ENCODE measurements at regions not wholly inside any gene's neighbourhood (a gene's known extent, or its start where the extent isn't known, plus 50 kb on each side); places are given as distances from the start of the nearest gene placed in this dataset.
"Not testable (repeated sequence)": the region's sequence is repeated elsewhere in the genome, so short reads cannot be mapped to it uniquely, and the experiment has no call there.

GRCh38 chr14:56351861-56352260 is 227.7 kb upstream of the TMEM260 start:
- no peak for DNase-seq

- DNase-seq = no peak
Observed at GRCh38 chr14:56352999-56353398, 226.6 kb upstream of the TMEM260 start.

DNA sequence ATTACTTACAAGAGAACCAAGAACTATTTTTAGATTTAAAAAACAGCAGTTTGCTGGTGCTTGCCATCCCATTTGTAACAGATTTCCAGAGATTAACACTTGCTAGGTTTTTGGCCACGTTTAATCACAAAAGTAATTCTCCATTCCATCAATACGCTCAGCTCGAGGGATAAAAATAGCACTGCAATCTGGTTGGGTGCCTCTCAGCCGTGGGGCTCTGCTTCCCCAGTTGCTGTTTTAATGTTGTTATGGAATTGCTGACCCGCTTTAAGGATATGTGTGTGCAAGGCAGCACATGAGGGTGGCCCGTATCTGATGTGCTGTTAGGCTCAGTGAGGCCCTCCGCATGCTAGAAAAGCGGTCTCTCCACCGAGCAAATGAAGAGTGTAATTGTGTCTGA is 222.2 kb upstream of the TMEM260 start:
- DNase-seq = no peak

DNA sequence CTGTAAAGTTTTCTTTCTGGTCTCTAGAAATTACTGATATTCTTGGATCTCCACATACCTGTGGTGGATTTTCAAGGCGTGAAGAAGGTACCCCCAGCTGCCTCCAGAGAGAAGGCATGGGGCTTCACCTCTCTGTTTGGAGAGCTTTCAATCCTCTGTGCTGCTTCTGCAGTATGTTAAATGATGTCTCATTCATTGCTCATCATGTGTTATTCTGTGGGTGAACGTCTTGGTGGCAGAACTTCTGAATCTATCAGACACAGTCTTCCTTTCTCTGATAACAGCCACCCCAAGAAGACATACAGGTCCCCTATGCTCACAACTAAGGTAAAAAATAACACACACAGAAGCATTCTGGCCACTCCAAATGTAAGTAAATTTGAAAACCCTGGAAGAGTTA is 221.3 kb upstream of the TMEM260 start:
- no peak for DNase-seq

GRCh38 chr14:56358851-56359614 is 220.6 kb upstream of the TMEM260 start:
- DNase-seq = no peak

DNA sequence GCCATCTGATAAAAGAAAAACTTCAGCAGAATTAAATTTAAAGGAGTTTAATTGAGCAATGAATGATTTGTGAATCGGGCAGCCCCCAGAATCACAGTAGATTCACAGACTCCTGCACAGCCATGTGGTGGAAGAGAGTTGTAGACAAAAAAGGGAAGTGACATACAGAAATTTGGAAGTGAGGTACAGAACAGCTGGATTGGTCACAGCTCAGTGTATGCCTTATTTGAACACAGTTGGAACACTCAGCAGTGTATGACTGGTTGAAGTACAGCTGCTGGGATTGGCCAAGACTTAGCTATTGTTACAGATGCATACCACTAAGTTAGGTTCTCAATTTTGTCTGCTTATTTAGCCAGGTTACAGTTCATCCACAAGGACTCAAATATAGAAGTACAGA is 213.9 kb upstream of the TMEM260 start:
- DNase-seq = not testable (repeated sequence)

GRCh38 chr14:56367416-56367815 is 212.2 kb upstream of the TMEM260 start:
- no peak for DNase-seq

DNA sequence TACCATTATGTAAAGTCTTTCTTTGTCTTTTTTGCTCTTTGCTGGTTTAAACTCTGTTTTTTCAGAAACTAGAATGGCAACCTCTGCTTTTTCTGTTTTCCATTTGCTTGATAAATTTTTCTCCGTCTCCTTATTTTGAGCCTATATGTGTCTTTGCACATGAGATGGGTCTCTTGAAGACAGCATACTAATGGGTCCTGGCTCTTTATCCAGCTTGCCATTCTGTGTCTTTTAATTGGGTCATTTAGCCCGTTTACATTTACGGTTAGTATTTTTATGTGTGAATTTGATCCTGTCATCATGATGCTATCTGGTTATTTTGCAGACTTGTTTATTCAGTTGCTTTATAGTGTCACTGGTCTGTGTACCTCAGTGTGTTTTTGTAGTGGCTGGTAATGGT is 207.9 kb upstream of the TMEM260 start:
- DNase-seq = no peak

DNA sequence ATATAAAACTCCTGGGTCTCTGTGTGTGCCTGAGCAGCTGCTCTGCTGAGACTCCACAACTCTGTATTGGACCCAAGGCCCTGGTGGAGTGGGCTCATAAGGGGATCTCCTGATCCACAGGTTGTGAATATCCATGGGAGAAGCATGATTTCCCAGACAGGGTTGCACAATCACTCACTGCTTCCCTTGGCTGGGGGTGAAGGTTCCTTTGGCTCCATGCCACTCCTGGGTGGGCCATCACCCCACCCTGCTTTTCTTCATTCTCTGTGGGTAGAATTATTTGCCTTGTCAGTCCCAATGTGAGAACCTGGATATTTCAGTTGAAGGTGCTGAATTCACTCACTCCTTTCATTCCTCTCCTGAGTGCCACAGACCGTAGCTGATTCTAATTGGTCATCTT is 205.2 kb upstream of the TMEM260 start:
- DNase-seq = no peak

- DNase-seq = no peak
Observed at GRCh38 chr14:56378046-56378445, 201.6 kb upstream of the TMEM260 start.

DNA sequence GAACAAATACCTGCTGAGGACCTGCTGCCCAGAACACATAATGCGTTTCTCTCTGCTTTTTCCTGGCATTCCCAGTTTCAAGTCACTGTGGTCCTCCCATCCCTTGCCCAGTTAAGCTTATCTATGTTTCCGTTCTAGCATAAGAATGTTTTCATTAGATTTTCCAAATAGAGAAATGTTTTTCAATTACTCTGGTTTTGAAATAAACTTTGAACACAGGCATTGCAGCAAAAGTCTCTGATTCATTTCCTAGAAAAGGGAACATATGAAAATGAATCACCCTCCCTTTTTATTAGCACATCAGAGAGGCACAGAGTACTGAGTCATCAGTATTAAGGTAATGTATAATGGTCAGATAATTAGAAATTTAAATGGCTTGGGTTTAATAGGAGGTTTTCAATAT is 201.1 kb upstream of the TMEM260 start:
- DNase-seq = no peak

- no peak for DNase-seq
Observed at GRCh38 chr14:56379956-56380355, 199.6 kb upstream of the TMEM260 start.

- no peak for DNase-seq
Observed at GRCh38 chr14:56386024-56386423, 193.6 kb upstream of the TMEM260 start.

DNA sequence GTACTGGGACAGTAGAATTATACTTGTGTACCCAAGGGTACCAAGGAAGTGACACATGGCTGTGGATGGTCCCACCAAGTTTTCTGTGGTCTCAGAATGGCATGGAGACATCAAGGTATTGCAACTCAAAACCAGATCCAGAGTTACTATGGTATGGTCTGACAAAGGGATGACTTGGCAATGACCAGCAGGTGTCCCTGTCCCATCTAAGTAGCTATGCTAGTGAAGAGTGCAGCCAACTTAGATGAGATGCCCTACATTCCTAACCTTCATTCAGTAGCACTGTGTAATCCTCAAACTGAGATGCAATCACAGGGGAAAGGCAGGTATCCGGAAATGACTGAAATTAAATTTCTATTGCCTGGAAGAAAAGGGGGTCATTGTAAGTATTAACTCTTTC is 188.7 kb upstream of the TMEM260 start:
- no peak for DNase-seq

- no peak for DNase-seq
Observed at GRCh38 chr14:56394826-56395530, 184.6 kb upstream of the TMEM260 start.

DNA sequence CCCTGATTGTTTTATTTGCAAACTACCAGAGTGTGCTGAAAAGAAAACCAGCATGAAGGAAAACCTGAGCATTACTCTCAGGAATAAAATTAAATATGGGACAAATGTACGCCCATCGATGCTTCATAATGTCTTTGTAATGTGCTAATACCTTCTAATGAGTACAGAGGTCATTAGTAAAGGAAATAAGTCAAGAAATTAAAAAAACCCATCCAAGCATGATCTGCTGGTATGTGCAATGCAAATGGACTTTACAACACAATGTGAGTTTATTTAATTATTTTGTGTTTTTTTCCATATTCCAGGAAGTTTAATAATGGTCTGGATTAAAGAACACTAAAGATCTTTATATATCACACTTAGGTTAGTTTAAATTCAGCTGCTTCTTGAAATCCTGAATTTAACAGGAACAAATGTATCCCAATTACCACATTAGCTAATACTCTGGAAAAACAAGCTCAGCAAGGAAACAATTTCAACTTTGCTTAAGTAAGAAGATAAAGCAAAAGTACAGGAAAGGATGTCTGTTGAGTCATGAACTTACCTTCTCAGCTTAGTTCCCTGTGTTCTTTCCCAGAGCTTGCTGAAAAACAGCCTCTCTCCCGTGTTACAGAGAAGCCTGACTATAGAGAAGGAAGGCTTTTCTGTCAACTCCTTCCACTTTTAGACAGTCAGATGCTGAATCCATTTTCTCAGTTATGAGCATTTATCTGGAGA is 179.3 kb upstream of the TMEM260 start:
- no peak for DNase-seq

DNA sequence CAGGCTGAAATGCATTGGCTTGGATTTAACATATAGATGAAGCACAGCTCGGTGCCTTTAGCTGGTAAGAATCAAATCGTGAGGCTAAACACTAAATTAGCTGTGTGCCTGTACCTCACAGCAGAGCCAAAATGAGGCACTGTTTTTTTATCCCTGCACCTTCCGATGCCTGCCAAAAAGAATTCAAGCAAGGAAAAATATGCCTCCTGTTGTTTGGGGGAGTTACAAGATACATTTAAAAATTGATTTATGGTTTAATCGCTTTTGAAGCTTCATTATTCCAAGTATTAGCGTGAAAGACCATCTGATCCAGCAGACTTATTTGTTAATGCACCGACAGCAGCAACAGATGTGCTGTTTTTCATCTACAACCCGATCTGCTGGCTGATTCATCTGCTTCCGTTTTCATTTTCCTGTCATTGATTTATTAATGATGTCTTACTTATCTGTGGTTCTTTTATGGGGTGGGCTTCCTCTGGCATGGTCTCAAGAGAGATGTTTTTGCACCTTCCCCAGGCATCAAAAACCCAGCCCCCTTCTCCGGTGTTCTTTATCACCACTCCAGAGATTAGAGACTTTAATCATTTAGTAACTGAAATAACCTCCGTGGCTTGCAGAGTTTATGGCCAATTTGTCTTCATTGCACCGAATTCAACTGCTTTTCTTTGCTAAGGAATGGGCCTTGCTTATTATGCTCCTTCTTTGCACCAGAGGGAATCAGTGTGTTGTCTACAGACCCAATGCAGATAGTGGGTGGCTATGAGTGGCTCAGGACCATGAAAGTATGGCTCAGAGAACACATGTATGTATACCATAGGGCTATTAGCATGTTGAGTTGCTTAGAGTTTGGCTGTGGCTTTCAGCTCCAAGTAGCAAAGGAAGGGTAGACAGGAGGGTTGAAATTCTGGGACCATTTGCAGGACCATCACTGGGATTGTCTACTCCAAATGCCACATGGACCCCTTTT is 166.8 kb upstream of the TMEM260 start:
- DNase-seq = no peak

DNA sequence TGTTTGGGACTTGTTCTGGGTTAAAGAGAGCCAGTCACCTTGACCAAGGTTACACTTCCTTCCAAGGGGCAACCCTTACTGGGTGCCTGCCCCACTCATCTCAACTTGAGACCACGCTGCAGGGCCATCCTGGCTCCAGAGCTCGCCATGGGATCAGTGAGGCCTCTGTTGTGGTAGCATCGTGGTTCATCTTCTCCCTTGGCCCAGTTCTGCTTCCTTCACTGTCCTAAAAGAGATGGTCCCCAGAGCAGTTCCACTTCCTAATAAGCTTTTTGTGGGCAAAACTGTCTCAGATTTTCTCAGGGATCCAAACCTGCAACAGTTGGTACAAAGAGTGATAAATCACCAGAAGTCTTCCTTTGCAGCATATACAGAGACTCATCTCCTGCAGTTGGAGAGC is 165.9 kb upstream of the TMEM260 start:
- no peak for DNase-seq

DNA sequence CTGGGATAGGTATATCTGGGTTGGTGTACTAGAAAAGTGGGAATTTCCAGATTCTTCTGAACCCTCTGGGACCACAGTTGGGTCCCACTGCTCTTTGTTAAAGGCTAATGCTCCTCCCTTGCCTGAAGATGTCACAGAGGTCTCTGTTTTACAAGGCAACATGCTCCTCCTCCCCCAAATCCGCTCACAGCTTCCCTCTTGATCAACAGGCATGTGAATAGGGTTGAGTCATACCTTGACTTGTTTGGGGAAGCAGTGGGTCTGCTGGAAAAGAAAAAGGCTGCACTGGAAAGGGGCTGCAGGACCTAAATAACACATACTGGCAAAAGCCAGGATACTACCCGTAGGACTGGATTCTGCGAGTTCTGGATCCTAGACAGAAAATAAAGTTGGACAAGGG is 165.4 kb upstream of the TMEM260 start:
- DNase-seq = no peak

- DNase-seq = no peak
Observed at GRCh38 chr14:56416213-56416612, 163.4 kb upstream of the TMEM260 start.

DNA sequence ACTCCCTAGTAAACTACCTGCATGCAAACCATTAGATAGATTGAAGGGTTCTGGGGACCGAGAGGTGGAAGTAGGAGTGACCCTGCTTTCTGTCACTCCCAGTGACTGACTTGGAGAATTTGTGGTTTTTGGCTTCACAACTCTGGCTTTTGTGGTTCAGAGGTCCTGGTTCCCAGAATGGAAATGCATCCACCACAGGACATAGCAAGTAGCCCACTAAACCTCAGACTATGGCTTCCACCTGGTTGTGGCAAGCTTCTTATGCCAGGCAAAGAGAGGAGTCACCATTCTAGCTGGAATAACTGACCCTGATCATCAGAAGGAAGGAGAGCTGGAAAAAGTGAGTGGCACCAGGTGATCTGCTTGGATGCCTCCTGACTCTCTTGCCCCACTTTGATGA is 162.4 kb upstream of the TMEM260 start:
- DNase-seq = no peak

- DNase-seq = no peak
Observed at GRCh38 chr14:56419750-56420149, 159.8 kb upstream of the TMEM260 start.

GRCh38 chr14:56422221-56422620 is 157.4 kb upstream of the TMEM260 start:
- DNase-seq = no peak
